ENCODE measurements at regions not wholly inside any gene's neighbourhood (a gene's known extent, or its start where the extent isn't known, plus 50 kb on each side); places are given as distances from the start of the nearest gene placed in this dataset.

- DNase-seq (ENCODE audit: low read depth in 3 of 3) = no peak
Measured at GRCh38 chr10:3428826-3429225, 256.2 kb upstream of the PITRM1 start.

- DNase-seq (ENCODE audit: low read depth in 3 of 3) = no peak
Measured at GRCh38 chr10:3427950-3428354, 255.4 kb upstream of the PITRM1 start.

- no peak for DNase-seq (ENCODE audit: low read depth in 3 of 3)
Measured at GRCh38 chr10:3427347-3427746, 254.8 kb upstream of the PITRM1 start.

GRCh38 chr10:3426190-3426845 is 253.7 kb upstream of the PITRM1 start:
- DNase-seq (ENCODE audit: low read depth in 3 of 3) = no peak

DNA sequence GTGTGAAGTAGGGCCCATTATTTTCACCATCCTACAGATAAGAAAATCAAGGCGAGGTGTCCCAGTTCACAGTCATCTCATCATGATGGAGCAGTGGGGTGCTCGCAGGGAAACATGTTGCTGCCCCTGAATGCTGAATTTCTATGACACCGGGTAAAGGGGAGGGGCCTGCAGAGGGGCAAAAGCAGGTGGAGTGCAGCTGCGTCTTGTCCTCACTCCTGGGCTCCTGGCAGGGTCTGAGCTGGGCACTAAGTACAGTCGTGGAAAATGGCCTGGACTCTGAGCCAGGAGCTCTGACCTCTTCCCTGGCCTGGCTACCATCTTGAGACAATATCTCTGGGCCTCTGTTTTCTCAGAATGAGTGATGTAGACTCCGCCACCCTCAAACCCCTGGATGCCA is 253.1 kb upstream of the PITRM1 start:
- DNase-seq (ENCODE audit: low read depth in 3 of 3) = no peak

DNA sequence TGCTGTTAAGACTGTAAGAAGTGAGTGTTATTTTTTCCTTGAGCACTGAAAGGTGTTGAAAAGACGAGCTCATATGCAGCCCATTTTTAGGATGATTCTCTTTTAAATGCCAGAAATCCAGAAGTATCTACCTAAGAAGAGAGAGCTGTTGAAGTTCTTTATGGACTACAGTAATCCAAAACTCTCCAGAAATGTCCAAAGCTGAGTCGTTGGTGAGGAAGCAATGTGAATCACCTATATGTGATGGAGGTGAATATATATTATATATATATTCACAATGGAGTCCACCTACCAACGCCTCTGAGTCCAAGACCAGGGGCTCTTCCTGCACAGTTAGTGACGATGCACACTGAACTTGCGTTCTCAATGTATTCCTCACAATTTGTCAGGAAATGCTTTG is 252.7 kb upstream of the PITRM1 start:
- no peak for DNase-seq (ENCODE audit: low read depth in 3 of 3)

DNA sequence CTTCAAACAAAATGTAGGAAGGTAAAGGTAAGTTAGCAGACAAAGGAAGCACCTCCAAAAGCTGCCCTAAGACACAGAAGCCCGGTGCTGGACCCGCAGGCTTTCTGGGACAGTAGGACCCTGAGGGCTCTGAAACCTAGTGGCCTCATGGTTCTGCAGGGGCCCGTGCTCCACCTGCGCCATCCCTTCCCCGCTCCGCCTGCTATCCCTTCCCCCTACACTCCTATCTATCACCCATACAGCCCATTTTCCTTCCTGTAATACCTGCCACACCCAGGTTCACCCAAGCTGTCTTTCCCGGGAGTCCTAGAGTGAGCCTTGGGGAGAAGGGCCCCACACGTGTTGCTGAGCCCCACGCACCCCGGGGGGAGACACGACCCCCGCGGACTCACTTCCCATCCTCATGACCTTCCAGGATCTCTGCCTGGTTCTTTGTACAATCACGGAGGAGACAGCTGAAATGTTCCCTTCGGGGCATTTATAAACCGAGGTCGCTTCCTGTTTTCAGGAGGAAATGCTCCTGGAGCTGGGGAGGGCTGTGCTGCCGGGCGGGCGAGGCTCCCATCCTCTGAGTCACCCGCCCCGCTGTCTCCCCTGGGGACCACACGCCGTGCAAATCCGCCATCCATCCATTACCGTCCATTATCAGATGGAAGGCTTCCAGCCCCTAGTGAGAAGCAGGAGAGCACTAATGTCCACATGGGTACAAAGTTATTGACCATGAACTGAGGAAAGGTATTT is 251.7 kb upstream of the PITRM1 start:
- no peak for DNase-seq (ENCODE audit: low read depth in 3 of 3)

DNA sequence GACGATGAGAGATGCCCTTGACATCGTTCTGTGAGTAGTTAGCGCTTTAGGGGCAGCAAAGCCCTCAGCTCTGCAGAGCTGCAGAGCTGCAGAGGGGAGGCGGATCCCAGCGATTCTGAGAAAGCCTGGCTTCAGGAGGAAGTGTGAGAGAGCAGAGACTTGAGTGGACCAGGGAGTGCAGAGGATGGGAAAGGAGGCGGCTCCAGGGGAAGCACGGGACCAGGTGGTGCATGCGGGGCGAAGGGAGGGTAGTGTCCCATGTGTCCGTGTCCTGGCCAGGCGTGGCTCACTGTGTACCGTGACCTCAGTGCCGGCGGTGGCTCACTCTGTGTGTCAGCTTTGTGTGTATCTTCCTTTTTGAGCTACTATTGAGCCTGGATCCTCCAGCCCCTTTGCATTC is 250.8 kb upstream of the PITRM1 start:
- no peak for DNase-seq (ENCODE audit: low read depth in 3 of 3)

DNA sequence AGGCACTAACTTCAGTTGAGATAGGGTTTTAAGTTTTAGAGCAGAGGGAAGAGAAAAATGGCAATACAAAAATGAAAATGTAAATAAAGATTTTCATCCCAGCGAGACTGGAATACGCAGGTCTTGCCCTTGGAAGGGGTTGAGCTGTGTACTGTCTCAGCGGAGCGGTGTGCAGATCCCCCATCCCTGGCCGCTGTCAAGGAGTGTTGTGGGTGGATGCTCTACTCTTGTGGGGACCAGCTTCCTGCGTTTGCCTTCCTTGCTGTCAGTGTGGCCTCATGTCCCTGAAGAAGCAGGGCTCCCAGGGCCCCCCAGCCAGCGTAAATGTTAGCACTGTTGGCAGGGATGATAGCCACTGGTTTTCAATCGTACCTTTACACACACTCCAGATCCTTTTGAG is 249.7 kb upstream of the PITRM1 start:
- no peak for DNase-seq (ENCODE audit: low read depth in 3 of 3)

DNA sequence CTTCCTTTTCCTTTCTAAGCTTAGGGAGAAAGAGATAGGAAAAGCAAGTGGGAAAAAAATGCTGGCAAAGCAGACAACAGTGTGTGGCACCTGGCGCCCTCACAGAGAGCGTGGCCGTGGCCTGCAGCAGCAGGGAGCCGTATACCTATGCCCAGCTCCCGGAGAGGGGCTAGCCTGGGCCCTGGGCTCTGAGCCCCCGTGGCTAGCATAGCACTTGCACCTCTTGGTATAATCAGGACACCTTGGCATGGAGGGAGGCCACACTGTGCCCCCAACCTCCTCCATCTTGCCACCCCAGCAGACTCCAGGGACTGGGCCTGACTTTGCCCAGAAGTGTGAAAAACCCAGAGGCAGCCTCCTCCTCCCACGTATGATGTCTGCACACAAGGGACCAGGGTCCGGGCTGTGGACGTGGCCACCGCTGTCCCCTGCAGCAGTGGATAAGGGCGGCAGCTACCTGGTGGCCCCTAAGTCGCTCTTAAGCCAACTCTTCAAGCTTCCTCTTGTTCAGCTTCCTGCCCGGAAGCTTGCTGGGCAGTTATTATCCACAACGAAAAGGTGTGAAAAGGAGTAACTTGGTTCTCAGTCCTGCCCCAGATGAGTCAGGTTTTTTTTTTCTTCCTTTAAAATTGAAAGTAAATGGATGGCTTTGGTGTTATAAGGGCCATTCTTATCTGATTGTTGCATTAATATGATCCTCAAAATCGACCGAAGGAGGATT is 249.1 kb upstream of the PITRM1 start:
- no peak for DNase-seq (ENCODE audit: low read depth in 3 of 3)

GRCh38 chr10:3420527-3421469 is 248.2 kb upstream of the PITRM1 start:
- no peak for DNase-seq (ENCODE audit: low read depth in 3 of 3)

DNA sequence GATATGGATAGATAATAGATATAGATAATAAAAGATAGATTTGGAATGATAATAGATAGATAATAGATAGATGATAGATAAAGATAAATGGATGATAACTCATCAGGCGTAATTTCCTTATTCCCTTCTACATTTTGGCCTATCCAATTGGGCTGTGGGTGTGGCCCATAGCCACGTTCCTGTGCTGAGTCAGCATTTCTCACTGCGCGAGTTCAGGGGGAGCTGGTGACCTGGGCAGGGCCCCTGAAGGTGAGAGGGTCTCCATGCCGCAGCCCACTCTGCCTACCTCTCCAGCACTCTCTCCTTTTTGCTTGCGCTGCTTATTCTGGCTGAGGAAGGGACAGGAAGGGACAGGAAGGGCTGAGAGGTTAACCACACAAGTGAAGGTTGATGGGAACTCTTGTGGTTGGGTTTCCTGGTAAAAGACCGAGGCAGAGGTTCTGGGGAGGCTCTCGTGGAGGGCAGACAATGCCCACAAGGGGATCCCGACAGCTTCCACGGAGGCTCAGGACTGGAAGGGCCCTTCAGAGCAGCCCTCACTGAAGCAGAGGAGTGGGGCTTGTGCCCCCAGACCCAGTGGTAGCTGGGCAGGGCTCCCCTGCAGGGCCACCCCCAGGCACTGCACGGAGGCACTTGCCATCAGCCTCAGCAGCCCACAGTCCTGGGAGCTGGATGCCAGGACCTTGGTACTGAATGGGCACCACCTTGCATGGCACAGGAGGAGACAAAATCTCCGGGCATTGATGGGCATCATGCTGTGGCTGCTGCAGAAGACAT is 247.3 kb upstream of the PITRM1 start:
- DNase-seq (ENCODE audit: low read depth in 3 of 3) = no peak

DNA sequence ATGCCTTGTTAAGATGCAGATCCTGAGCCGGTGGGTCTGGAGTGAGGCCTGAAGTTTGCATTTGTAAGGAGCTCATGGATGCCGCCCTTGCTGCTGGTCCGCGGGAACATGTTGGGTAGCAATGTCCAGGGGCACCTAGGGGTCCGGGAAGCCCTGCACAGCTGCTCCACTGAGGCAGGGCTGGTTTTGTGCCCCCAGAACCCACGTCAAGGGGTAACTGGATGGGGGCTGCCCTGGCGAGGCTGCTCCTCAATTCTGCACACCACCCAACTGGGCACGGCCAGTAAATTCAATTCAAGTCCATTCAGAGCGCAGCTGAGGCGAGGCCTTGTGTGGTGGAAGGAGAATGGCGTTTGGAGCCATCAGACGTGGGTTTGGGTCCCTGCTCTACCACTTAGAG is 246.3 kb upstream of the PITRM1 start:
- DNase-seq (ENCODE audit: low read depth in 3 of 3) = no peak

GRCh38 chr10:3418041-3418754 is 245.6 kb upstream of the PITRM1 start:
- DNase-seq (ENCODE audit: low read depth in 3 of 3) = no peak

DNA sequence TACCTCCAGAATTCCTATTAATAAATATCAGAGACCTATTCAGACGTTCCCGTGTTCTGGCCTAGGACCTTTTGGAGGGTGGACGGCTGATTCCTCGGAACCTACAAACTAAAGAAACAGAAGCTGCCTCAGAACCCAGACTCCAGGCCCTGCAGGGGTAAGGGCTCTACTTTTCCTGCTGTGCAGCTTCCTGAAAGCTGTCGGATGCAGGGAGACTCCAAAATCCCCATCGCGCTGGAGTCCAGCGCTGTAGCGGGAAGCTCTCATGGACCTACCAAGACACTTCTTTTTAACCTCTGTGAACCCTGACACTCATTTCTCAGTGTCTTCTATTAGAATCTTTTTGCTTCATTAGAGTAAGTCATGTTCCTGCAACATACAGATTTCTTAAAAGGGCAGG is 244.5 kb upstream of the PITRM1 start:
- DNase-seq (ENCODE audit: low read depth in 3 of 3) = no peak

DNA sequence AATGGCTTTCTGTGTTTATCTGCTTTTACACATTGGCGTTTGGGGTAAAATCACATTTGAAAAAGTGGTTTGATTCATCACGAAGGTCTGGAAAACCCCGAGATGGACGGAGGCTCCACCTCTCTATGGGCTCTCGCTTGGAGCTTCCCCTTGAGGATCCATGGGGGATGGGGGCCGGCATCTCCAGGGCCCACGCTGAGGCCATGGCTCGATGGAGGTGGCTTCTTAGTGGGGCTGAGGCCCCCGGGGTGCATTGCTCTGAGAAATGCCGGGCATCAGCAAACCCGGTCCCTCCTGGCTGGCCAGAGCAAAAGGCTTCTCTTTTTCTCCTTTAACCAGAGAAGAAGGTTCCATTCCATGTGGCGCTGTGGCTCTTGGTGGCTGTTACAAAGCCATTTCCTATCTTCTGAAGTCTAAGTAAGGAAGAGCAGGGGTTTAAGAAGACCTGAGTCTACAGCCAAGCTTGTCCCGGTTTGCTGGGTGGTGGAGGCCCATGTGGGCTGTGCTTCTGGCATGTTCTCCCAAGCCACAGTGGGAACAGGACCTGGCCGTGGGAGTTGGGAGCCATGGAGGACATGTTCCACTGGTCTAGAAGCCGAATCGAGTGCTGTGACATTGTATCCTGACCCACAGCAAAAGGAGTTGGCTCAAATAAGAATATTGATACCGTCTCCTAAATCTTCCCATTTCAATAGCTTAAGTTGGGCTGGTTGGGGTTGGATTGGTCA is 243.5 kb upstream of the PITRM1 start:
- no peak for DNase-seq (ENCODE audit: low read depth in 3 of 3)

GRCh38 chr10:3415038-3415736 is 242.6 kb upstream of the PITRM1 start:
- no peak for DNase-seq (ENCODE audit: low read depth in 3 of 3)

- DNase-seq (ENCODE audit: low read depth in 3 of 3) = no peak
Measured at GRCh38 chr10:3414667-3415023, 242.1 kb upstream of the PITRM1 start.

Data from stimulated activated CD4-positive, alpha-beta T cell treated with anti-CD3 and anti-CD28 coated beads, TNF-alpha, amount 100 ng/mL, for 48 hours (primary cell).